ENCODE measurements at regions not wholly inside any gene's neighbourhood (a gene's known extent, or its start where the extent isn't known, plus 50 kb on each side); places are given as distances from the start of the nearest gene placed in this dataset.

DNA sequence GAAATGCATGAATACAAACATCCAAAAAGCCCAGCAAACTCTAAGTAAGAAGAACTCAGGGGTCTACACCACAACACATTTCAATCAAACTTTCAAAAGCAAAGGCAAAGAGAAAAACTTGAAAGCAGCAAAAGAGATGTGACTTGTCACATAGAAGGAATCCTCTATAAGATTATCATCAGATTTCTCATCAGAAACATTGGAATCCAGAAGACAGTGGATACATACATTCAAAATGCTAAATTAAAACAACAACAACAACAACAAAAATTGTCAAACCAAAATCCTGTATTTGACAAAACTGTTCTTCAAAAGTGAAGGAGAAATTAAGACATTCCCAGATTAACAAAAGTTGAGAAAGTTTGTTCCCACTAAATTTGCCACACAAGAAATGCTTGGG is 362.7 kb downstream of the ZNF608 start:
- Histone ChIP-seq H3K9ac (ENCODE audit: insufficient read depth, low read length, poor library complexity, severe bottlenecking) (no peak overlapping the region), H3K27me3 (ENCODE audit: control insufficient read depth in 2 of 2, insufficient read depth in 2 of 2, low read length in 2 of 2) (no peaks in the 10 kb centered on the region), H3K4me3 (replicated peaks in 1 of 3; ENCODE audit: low read depth in 2 of 3, low read length in 3 of 3) (no peak overlapping the region), H3K36me3 (replicated peaks in 1 of 2; ENCODE audit: control insufficient read depth in 1 of 2, insufficient read depth in 2 of 2, low read length in 2 of 2) (no peaks in the 10 kb centered on the region), H2AFZ (ENCODE audit: insufficient read depth, low read depth, low read length, poor library complexity, severe bottlenecking) (no peak overlapping the region), H3K4me1 (ENCODE audit: control insufficient read depth in 1 of 2, insufficient read depth in 2 of 2, low read length in 2 of 2) (no peaks in the 10 kb centered on the region), H3K27ac (ENCODE audit: low read depth in 1 of 2, low read length in 2 of 2) (no peak overlapping the region), H3K79me2 (ENCODE audit: insufficient read depth, low read length) (no peaks in the 10 kb centered on the region), H3K9me3 (replicated peaks in 1 of 2; ENCODE audit: control insufficient read depth in 1 of 2, insufficient read depth in 1 of 2, low read length in 2 of 2) (peaks cover 16 to 27% of the 10 kb centered on the region in 2 donors), H3K4me2 (replicated peaks; ENCODE audit: extremely low read depth, low read length, poor library complexity, severe bottlenecking) (no peak overlapping the region), H4K20me1 (ENCODE audit: insufficient read depth, low read length) (no peaks in the 10 kb centered on the region)
- Mint-ChIP-seq H3K9me3 (peaks cover 16 to 27% (median 20%) of the 10 kb centered on the region in 7 donors), H3K27me3 (ENCODE audit: low read depth in 3 of 3) (peaks cover 0 to 3% (median 3%) of the 10 kb centered on the region in 3 donors), H3K27ac (no peak overlapping the region), H3K36me3 (no peaks in the 10 kb centered on the region), H3K4me3 (no peak overlapping the region), H3K4me1 (no peaks in the 10 kb centered on the region)
- intact Hi-C loops (cut with micrococcal nuclease), result no loop called here
- no peak for DNase-seq
- TF ChIP-seq CTCF (IDR thresholded peaks at IDR 0.05), result no peak

DNA sequence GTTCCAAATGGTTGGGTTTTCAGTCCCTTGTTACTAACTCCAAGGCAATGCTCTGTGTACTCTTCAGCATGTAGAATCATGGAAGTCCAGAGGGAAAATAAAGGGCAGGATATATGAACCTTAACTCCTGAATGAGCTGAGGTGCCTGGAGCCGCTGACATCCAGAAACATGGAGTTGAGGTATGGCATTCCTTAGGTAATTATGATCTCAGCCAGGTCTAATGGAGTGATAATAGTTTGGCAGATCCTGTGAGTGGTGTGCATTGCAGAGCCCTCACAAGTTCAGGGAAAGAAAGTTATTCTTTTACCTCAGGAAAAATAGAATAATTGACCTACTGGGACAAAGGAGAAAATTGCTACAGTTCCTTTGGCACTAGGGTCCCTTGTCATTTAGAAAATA is 369.1 kb downstream of the ZNF608 start:
- Mint-ChIP-seq H3K4me1 (no peaks in the 10 kb centered on the region), H3K9me3 (peaks cover 8 to 17% (median 12%) of the 10 kb centered on the region in 7 donors), H3K4me3 (no peak overlapping the region), H3K27ac (no peak overlapping the region), H3K27me3 (ENCODE audit: low read depth in 3 of 3) (no peaks in the 10 kb centered on the region), H3K36me3 (no peaks in the 10 kb centered on the region)
- Histone ChIP-seq H3K4me2 (replicated peaks; ENCODE audit: extremely low read depth, low read length, poor library complexity, severe bottlenecking) (no peak overlapping the region), H3K27ac (ENCODE audit: low read depth in 1 of 2, low read length in 2 of 2) (no peak overlapping the region), H3K4me3 (replicated peaks in 1 of 3; ENCODE audit: low read depth in 2 of 3, low read length in 3 of 3) (no peak overlapping the region), H3K9me3 (replicated peaks in 1 of 2; ENCODE audit: control insufficient read depth in 1 of 2, insufficient read depth in 1 of 2, low read length in 2 of 2) (peaks cover 8 to 15% of the 10 kb centered on the region in 2 donors), H3K4me1 (ENCODE audit: control insufficient read depth in 1 of 2, insufficient read depth in 2 of 2, low read length in 2 of 2) (no peaks in the 10 kb centered on the region), H3K79me2 (ENCODE audit: insufficient read depth, low read length) (no peaks in the 10 kb centered on the region), H4K20me1 (ENCODE audit: insufficient read depth, low read length) (no peaks in the 10 kb centered on the region), H3K27me3 (ENCODE audit: control insufficient read depth in 2 of 2, insufficient read depth in 2 of 2, low read length in 2 of 2) (no peaks in the 10 kb centered on the region), H2AFZ (ENCODE audit: insufficient read depth, low read depth, low read length, poor library complexity, severe bottlenecking) (no peak overlapping the region), H3K9ac (ENCODE audit: insufficient read depth, low read length, poor library complexity, severe bottlenecking) (no peak overlapping the region), H3K36me3 (replicated peaks in 1 of 2; ENCODE audit: control insufficient read depth in 1 of 2, insufficient read depth in 2 of 2, low read length in 2 of 2) (no peaks in the 10 kb centered on the region)
- intact Hi-C loops (cut with micrococcal nuclease), result no loop called here
- no peak for TF ChIP-seq CTCF (IDR thresholded peaks at IDR 0.05)
- WGBS (ENCODE audit: insufficient coverage), result no CpG with 5 or more reads among the region's 1 CpG
- no peak for DNase-seq

All from CD14-positive monocyte (primary cell).